GM19468 (cell line): ENCODE measurements at regions not wholly inside any gene's neighbourhood (a gene's known extent, or its start where the extent isn't known, plus 50 kb on each side); places are given as distances from the start of the nearest gene placed in this dataset.
"Not testable (repeated sequence)": the region's sequence is repeated elsewhere in the genome, so short reads cannot be mapped to it uniquely, and the experiment has no call there.

Experiments
- ATAC-seq: cut with Tn5 transposase; IDR thresholded peaks from one replicate; pipeline ENCODE4 v1.9.1; 2021; ENCODE audit warnings: mild to moderate bottlenecking, moderate library complexity, moderate number of reproducible peaks; ENCODE audit not compliant: unreplicated experiment; ENCODE audit errors: extremely low read depth

DNA sequence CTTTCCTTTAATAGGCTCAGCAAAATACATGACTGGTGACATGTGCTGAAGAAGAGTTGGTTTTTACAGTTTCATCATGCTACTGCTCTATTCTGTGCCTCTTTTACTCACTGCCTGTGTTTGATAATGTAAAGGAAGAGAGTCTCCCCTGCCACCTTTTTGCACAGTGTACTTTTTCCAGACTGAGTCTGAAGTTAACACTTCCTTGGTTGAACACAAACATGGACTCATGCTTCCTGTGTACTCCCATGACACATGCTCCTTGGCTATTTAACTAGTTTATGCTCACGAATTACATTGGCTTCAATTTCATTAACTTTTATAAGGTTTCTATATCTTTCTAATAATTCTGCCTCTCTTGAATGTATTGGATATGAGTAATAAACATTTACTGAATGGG, 396.1 kb downstream of the VGLL3 start:
- no peak for ATAC-seq

DNA sequence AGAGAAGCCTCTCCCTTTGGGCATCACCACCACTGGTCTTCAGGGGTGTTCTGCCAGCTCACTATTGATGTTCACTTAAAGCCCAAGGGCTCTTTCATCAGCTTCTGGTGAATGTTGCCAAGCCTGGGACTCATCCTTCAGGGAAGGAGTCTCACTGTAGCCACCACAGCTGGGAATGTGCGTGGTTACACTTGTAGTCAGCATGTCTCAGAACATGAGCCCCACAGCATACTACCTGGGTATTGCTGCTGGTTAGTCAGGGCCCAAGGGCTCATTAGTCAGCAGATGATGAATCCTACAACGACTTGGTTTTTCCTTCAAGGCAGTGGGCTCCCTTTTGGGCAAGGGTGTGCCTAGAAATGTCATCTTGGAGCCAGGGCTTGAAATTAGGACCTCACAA, 412.9 kb downstream of the VGLL3 start:
- no peak for ATAC-seq

DNA sequence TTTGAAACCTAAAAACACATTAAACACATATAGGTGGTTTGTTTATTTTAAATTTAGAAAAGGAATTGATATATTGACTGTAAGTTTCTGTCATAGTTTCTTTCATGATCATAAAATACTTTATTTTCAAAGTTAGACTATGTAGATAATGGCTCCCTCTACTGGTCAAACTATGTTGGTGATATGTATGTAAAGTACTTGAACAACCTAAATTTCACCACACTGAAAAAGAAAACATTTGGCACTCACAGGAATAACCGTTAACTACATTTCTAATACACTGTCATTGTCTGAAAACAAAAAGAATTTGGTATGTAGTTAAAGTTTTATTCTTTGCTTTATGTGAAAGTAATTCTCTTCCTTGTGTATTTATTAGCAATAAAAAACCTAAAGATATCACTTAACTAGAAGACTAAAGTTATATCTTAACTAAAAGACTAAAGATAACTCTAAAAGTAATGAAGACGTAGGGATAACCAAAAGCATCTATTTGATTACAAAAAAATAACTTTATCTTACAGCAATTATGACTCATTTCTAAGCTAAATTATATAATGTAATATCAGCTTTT, 427.5 kb downstream of the VGLL3 start:
- ATAC-seq: no peak

DNA sequence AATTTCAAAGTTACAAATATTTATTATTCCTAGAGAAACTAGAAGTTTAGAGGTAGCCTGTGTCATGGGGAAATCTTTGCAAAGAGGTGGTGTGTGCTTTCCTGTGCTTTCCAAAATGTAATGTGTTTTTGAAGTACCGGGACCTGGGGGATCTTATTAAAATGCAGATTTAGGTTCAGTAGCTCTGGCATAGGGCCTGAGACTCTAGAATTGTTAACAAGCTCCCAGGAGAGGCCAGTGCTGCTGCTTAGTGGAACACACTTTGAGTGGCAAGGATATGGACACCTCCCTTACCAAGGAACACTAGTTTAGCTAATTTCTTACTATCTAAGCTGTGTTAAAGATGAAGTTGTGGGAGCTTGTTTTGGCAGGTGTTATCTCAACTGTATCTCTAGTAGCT, 428.9 kb downstream of the VGLL3 start:
- no peak for ATAC-seq

DNA sequence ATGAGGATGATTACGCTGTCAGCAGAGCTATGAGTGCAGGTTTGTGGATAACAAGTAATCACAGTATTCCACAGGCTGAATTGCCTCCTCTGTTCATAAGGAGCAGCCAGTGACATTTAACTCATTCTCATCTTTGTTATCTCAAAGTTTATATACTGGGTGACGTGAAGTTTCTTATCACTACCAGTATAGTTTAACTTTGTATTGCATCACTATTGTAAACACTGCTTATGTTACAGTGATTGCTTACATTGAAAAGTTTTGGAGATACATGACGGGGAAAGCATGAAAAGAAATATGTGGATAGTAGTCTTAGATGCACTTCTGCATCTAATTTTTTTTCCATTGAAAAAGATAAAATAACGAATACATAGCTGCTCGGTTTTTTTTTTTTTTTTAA, 429.7 kb downstream of the VGLL3 start:
- ATAC-seq: no peak

DNA sequence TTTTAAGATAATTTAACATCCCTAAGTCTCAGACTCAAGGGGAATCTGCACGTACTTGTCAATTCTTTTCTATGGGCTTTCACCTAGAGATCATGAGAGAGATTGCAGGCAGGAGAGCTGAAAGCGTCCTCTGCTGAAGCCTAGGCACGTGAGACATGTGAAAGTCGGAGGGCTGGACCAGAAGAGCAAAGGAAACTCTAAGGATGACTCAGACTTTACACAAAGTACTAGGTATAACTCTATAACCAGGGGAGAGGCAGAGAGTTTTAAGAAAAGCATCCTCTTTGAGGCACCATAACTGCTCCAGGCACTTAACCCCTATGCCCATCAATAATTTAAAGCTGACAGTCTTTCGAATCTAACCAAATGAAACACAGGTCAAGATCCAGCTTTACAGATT, 436.6 kb downstream of the VGLL3 start:
- ATAC-seq: no peak

DNA sequence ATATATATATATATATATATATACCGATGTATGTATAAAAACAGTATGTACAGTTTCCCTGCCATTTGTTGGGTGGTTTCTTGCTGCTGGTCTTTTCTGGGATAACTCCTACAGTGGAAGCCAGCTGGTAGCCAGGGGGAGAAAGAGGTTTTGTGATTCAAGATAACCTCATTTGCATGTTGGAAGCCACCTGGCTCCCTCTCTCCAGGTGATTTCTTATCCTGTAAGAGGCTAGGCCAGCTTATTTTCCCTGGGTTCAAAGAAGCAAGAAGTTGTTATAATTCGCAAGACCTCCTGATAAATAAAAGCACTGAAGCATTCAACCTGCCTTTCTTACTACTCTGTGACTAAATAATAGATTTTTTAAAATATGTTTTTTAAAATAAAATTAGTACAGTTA, 443.3 kb downstream of the VGLL3 start:
- no peak for ATAC-seq

DNA sequence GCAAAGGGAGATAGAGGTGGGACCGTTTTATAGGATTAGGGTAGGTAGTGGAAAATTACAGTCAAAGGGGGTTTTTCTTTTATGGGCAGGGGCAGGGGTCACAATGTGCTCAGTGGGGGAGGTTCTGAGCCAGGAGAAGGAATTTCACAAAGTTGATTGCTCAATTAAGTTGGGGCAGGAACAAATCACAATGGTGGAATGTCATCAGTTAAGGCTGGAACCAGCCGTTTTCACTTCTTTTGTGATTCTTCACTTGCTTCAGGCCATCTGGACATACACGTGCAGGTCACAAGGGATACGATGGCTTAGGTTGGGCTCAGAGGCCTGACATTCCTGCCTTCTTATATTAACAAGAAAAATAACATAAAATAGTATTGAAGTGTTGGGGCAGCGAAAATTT, 453.8 kb downstream of the VGLL3 start:
- ATAC-seq: no peak

DNA sequence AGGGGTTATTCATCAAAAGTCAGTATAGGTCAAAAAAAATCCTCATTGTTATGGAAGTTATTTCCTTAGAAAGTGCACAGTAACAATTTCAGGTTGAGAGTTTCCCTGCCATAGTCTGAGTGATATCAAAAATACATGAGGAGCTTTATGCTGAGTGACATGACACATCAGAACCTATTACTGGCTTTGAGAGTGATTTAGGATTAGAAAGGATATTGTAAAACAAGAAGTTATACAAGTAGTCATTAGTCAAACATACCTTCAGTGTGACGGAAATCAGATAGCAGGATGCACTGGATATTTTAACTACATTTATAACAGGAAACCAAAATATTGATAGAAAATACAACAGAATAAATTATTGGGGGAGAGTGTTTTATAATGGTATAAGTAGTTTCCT, 471.1 kb downstream of the VGLL3 start:
- ATAC-seq: no peak

DNA sequence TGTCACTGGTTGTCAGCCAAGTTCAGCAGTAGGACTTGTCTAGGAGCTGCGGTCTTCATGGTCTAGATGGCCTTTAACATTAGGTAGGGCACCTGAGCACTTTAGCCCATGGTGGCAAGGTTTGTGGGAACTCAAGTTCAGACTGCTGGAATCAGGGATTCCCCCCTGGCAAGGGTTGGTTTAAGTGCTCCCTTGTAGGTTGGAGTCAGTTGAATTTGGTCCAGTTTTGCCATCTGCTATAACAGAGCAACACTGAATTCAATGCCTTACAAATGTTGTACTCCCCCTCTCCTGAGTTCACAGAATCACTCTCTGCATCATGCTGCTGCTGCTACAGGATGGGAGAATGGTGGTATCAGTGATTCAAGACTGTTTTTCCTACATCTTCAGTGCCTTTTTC, 509.3 kb downstream of the VGLL3 start:
- no peak for ATAC-seq

DNA sequence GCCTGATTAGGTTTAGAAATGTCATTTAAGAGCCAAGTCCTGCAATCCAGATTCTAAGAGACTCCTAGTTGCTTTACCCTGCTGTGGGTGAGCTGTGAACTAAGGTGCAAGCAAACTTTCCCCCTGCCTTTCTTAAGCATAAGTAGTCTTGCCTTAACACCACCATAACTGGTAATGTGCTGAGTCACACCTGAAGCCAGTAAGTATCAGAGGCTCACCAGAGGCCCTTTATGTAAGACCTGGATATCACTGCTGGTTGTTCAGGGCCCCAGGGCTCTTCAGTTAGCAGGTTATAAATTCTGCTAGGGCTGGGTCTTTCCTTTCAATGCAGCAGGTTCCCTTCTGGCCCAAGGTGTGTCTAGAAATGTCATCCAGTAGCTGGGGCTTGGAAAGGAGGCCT, 509.9 kb downstream of the VGLL3 start:
- ATAC-seq: no peak

DNA sequence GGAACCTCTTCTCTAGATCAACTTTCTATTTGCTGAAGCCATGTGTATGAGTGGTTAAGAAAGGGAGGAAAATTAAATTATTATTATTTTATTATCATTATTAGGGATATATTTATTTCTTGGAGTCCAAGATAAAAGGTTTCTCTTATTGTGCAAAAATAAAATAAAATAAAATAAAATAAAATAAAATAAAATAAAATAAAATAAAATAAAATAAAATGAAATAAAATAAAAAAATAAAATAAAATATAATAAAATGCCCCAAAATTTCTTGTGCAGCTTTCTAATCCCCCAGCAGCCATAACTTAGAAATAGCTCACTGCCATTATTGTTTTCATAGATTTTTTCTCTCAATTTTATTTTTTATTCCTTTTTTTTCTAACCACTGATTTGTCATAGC, 526.8 kb downstream of the VGLL3 start:
- no peak for ATAC-seq

DNA sequence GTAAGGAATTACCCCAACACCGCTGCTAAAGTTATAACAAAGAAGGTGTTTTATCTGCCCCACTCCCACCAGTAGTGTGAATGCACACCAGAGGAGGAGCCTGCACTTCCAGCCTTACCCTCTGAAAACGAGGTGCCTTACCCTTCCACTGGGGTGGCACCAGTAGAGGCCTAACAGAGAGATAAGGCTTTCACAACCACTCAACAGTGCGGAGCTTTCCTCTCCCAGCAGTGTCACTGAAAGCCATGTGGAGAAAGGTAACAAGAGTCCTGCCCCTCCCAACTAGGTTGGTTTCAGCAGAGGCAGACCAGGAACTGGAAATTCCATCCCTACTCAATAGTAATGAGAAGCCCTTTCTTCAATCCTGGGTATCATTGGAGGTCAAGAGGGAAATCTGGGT, 539.2 kb downstream of the VGLL3 start:
- no peak for ATAC-seq

DNA sequence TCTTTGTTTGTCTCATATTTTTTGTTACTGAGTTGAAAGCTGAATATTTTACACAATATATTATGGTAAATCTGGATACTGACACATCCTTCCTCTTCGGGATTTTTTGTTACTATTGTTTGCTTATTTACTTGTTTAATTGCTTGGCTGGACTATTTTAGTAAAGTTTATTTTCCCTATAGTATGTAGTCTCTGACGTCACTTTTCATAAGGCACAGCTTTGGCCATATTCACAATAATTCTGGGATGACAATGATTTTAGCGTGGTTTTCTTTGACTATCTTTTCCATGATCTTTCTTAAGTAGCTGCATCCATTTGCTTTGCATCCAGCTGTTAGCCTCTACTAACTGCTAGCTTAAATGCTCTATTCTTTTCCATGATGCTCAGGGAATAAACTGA, 552.4 kb downstream of the VGLL3 start:
- ATAC-seq: no peak

DNA sequence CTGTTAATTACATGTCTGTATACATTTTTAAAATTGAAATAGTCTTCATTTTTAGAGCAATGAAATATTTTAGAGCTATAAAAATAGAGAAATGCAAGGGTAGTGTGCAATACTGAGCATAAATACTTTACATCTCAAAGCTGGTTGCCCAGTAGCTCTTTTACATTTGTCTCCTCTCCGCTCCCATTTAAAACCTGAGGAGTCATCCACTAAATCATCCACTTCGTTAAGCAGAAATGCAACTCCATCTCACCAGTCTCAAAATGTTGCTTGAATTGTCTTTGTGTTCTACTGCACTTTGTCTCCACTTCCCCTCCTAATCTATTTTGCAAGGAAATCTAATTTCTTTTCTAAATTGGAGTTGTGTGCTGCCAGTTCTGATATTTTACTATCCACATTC, 563.6 kb downstream of the VGLL3 start:
- ATAC-seq: no peak

DNA sequence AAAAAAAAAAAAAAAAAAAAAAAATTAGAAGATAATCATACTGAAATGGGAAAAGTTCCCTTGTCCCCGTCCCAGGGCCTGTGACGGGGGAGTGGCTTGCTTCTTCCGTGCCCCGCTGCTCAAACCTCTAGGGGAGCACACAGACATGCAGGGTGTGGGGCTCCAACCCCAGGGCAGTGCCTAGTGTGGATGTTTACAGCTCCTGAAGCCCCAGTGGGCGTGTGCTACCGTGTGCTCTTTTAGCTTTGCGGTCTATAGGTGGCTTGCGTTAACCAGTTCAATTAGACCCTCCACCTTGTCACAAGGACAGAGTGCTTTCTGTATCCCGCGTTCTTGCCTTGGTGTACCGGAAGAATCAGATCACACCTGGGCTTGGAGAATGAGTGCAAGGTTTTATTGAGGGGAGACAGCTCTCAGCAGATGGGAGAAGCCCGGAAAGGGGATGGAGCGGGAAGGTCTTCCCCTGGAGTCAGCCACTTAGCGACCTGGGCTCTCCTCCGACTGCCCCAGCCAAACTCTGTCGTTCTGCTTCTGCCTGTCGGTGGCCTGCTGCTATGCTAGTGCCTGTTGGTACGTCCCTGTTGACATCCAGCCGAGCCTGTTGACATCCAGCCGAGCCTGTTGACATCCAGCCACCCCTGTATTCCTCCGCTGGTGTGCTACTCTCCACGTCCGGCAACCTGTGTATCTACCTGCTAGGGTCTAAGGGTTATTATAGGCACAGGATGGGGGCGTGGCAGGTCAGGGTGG, 569.8 kb downstream of the VGLL3 start:
- ATAC-seq: no peak

DNA sequence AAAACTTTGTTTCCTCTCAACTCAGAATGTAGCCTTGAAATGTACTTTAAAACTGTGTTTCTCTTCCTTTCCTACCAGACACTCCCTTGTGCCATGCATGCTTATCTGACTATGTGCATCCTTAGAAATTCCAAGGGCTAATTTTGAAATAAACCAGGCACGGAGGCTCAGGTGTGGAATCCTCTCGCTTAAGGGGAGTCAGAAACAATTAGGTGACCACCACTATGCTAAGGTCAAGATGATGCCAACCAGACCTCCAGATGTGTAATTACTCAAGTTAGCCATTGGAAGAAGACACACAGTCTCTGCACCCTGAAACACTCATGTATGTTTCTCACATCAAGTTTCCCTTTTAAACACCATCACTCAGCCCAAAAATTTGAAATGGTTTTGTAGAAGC, 572.1 kb downstream of the VGLL3 start:
- ATAC-seq: no peak

DNA sequence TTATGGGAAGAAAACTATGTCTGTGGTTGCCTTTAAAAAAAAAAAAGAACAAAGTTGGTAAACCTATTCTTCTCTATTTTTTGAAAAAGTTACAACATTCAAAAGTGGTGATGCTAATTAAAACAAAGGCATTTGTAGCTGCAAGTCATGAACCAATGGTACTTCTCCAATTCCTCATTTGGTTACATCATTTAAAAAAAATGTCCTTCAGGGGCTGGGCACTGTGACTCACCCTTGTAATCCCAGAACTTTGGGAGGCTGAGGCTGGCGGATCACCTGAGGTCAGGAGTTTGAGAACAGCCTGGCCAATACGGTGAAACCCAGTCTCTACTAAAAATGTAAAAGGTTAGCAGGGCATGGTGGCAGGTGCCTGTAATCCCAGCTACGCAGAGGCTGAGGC, 574.6 kb downstream of the VGLL3 start:
- ATAC-seq: no peak

DNA sequence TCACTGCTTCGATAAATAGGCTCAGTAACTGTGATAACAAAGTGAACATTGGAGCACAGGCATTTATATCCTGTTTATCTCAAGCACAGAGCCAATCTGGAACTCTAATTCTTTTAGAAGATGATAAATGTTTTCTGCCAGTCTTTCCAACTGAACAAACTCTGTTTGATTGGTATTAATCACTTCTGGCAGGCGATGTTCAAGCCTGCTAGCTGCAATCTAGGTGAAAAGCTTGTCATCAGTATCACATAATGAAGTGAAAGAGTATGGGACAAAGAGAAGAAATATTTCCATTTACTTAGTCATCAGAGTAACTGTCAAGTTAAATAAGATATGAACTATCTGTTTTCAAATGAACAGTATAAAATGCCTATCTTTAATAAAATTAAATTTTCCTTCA, 577.3 kb downstream of the VGLL3 start:
- ATAC-seq: no peak

DNA sequence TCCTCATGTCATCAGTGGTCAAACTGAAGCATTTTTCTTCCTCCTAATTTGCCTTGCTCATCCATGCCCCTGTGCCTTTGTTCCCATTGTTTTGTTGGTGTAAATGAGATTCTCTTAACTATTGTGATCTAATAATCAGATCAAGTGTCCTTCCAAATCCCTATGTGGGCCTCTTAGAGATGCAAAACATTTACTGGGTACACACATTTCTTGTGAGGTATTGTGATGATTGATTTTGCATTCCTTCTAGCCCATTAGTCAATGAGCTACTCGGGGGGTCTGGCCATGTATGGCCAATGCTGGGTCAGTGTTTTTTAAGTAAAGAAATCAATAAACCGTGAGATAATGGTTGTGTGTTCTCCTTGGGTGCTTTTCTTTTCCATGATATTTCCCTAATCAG, 580.4 kb downstream of the VGLL3 start:
- ATAC-seq: no peak

DNA sequence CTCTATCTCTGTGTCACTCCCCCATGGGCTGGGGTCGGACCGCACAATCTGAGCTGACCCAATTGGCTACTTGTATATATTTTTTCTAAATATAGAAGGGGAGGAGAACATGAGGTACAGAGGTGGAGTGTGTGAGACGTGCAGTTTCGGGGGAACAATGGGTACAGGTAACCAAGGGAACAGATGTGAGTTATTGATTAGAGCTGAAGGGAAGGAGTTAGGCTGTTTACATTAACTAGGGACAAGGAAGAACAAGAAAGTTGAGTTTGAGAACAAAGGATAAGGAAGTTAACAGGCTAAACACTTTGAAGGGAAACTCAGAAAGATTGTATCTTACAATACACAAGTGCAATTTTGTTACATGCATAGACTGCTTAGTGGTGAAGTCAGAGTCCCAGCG, 601.2 kb downstream of the VGLL3 start:
- ATAC-seq: not testable (repeated sequence)

DNA sequence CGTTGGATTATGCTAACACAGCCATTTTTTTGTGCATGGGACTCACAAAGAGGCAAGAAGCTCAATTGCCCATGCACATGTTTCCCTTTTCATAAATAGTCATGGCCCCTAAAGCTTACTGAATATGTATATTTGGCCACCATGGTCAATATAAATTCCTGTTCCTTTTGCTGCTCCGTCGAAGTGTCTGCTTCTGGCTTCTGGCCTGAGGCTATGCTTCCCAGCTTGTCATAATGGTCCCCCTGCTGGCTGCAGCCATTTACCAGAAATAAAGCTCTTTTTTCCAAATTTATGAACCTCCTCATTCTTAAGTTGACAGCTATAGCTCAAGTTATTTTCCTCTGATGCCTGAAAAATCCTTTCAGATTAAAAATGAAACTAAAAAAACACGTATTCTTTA, 602.1 kb downstream of the VGLL3 start:
- no peak for ATAC-seq
